Skin of body (tissue), 1 donor: ENCODE measurements at regions not wholly inside any gene's neighbourhood (a gene's known extent, or its start where the extent isn't known, plus 50 kb on each side); places are given as distances from the start of the nearest gene placed in this dataset. TPM values are rescaled to one million over a fixed set of nuclear protein-coding genes. Genes with fewer than 3 reads are reported as not detected.
A peak's percentile ranks its signal among the peaks of the same experiment; 100 is the strongest.

Experiments used
- small RNA-seq: library from RNA; depleted of rRNA; stranded (forward); fragments of <200 nt; gene quantifications from one replicate; pipeline ENCODE3, GENCODE V24; 2014; ENCODE audit warnings: low replicate concordance

Small RNA genes lying in the stretch of these regions (small RNA-seq; reads per million reads assigned to genes)
- gene MIR190A = 3.5 reads per million, percentile 89 among the genes with 10 or more reads in this experiment
- gene MIR6085 = not detected
- gene MIR8067 = not detected
- gene RF00017 = not detected
